Pancreas (tissue), 10 donors: ENCODE measurements at regions not wholly inside any gene's neighbourhood (a gene's known extent, or its start where the extent isn't known, plus 50 kb on each side); places are given as distances from the start of the nearest gene placed in this dataset.

Experiments
- ATAC-seq, 4 donors: fragments of 200-7000 bp; cut with Tn5 transposase; one replicate each; pipeline versions ENCODE4 v1.8.0 to v1.9.1; 2020; ENCODE audit warnings: mild to moderate bottlenecking in 4 of 4, moderate library complexity in 4 of 4
- DNase-seq, 6 donors: peaks; one replicate each; pipeline ENCODE4 v3.0.0-alpha.2; 2020
- FAIRE-seq: peaks from 2 replicates; lab custom pipeline; 2012; peaks lifted over from hg19 to GRCh38; lab: Jason Lieb, UNC
- H3K27ac ChIP-seq, 4 donors: fragments of 200-600 bp; sonication (generic); 1 replicate in 3 of 4; 2 replicates in 1 of 4; pipeline versions ENCODE4 v1.5.0 to v1.8.0; 2020
- H3K27me3 ChIP-seq, 4 donors: fragments of 200-600 bp; one replicate each; pipeline ENCODE4 v1.8.0; 2021
- H3K36me3 ChIP-seq, 3 donors: fragments of 200-600 bp; sonication (generic) in 1 of 3; one replicate each; pipeline versions ENCODE4 v1.5.0 to v1.8.0; 2020 to 2021
- H3K4me1 ChIP-seq, 3 donors: fragments of 200-600 bp; one replicate each; pipeline ENCODE4 v1.8.0; 2021
- H3K4me3 ChIP-seq, 4 donors: fragments of 200-600 bp; sonication (generic) in 2 of 4; one replicate each; pipeline versions ENCODE4 v1.5.0 to v1.8.0; 2020 to 2021
- H3K9me3 ChIP-seq, 4 donors: fragments of 200-600 bp; one replicate each; pipeline ENCODE4 v1.8.0; 2021
- WGBS, 2 donors: extraction: QIAGEN DNeasy Blood & Tissue Kit; methylation state at CpG; one replicate each; pipeline ENCODE4 v1.1.7; 2013; 5-methylcytosine and 5-hydroxymethylcytosine counted together
- intact Hi-C, 3 donors: fragments of 100-400 bp; cut with DNase I; formaldehyde crosslinking; loops; one replicate each; pipeline versions ENCODE4 v1.11.1 to v1.14.2; 2022
- TF ChIP-seq, protein P1 (sequence below), 4 donors: fragments of 200-600 bp; sonication (generic) in 3 of 4; IDR thresholded peaks; one replicate each; pipeline versions ENCODE4 v1.5.0 to v1.8.0; 2021; ENCODE audit warnings: antibody characterized with exemption in 4 of 4
- donor health status: healthy with polysubstance abuse.
- donor health status: DM: no; HTN: no; CAD: no; lungs with moderate emphysema.
- donor health status: DM: no; HTN: no; CAD: no.
- donor health status: control.
- donor health status: control.
- donor health status: Bipolar disorder and iron deficiency.
- donor health status: DM: yes; HTN: yes; CAD: no.
- donor health status: DM: no; HTN: no; CAD: no.
- donor health status: DM: no; HTN: no; CAD: no.
- donor health status: DM: yes; HTN: yes; CAD: no.

DNA sequence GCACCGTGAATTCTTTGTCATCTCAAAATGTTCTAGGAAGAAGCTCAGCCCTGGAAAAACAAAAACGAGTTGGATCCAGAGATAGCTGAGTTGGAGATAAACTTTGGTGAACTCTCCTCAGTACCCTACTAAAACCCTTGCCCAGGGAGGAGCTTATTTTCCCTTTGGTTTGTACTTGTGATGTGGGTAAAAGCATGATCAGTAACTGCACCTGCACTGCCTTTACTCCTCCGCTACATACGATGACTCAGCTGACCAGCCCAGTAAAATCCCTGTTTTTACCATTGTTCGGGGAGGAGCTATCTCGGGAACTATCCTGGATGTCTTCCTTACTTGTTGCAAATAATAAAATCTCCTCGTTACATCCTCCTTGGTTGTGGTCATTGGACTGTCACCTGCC, 359.3 kb downstream of the SH2D4B start:
- Histone ChIP-seq H3K36me3 (no peaks in the 10 kb centered on the region), H3K27me3 (no peaks in the 10 kb centered on the region), H3K4me1 (no peaks in the 10 kb centered on the region), H3K9me3 (no peaks in the 10 kb centered on the region), H3K27ac (no peak overlapping the region), H3K4me3 (no peak overlapping the region)
- TF ChIP-seq, protein P1, sequence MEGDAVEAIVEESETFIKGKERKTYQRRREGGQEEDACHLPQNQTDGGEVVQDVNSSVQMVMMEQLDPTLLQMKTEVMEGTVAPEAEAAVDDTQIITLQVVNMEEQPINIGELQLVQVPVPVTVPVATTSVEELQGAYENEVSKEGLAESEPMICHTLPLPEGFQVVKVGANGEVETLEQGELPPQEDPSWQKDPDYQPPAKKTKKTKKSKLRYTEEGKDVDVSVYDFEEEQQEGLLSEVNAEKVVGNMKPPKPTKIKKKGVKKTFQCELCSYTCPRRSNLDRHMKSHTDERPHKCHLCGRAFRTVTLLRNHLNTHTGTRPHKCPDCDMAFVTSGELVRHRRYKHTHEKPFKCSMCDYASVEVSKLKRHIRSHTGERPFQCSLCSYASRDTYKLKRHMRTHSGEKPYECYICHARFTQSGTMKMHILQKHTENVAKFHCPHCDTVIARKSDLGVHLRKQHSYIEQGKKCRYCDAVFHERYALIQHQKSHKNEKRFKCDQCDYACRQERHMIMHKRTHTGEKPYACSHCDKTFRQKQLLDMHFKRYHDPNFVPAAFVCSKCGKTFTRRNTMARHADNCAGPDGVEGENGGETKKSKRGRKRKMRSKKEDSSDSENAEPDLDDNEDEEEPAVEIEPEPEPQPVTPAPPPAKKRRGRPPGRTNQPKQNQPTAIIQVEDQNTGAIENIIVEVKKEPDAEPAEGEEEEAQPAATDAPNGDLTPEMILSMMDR (IDR thresholded peaks at IDR 0.05): no peak
- WGBS, 2 donors: 65 to 72% methylated on average over 7 of the region's 7 CpGs
- no peak for FAIRE-seq
- no peak for DNase-seq
- ATAC-seq: no peak
- intact Hi-C loops: no loop called here

DNA sequence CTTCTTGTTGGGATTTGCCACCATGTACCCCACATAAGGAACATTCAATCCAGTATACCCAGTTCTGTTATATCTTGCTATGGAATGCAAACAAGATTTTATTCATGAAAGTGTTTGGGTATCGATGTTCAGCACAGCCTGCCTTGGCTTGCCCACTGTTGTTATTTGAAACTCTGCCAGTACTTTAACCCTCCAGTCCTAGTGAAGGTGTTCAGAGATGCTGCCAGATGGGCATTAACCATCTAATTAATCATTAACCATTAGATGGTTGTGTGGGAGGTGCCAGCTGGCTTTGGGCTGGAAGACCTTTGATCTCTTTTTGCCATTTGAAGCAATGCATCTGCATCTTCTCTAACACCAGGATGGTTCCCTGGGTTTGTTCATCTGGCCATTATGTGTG, 363.0 kb downstream of the SH2D4B start:
- H3K27me3 ChIP-seq: no peaks in the 10 kb centered on the region
- H3K4me3 ChIP-seq: no peak overlapping the region
- no peak overlapping the region for H3K27ac ChIP-seq
- WGBS, 2 donors: 40 to 69% methylated on average over 1 of the region's 1 CpG
- DNase-seq (no peak), FAIRE-seq (no peak), ATAC-seq (no peak)
- no peaks in the 10 kb centered on the region for H3K36me3 ChIP-seq
- TF ChIP-seq, protein P1 (IDR thresholded peaks at IDR 0.05): no peak
- intact Hi-C loops: no loop called here
- H3K4me1 ChIP-seq: no peaks in the 10 kb centered on the region
- no peaks in the 10 kb centered on the region for H3K9me3 ChIP-seq

DNA sequence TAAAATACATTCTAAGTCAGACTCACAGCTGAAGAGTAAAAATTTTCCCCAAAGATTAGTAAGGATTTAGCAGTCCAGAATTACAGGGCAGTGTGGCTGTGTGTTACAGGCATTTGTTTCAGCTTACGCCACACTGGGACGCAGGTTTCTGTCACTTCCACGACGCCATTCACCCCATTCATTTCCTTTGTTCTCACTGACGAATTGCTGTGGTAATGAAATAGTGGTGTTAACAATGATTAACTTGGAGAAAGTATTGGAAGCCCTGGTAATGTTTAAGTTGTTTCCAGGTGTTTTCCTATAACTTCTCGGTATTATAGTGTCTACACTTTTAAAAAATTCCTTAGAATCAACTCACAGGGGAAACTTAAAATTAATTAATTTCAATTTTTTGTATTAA, 370.9 kb downstream of the SH2D4B start:
- FAIRE-seq (no peak), DNase-seq (no peak), ATAC-seq (peak in 1 of 4 donors; percentile 51)
- Histone ChIP-seq H3K9me3 (no peaks in the 10 kb centered on the region), H3K4me1 (no peaks in the 10 kb centered on the region), H3K36me3 (no peaks in the 10 kb centered on the region), H3K4me3 (no peak overlapping the region), H3K27me3 (peaks cover 0 to 3% (median 0%) of the 10 kb centered on the region in 4 donors), H3K27ac (no peak overlapping the region)
- intact Hi-C loops: no loop called here
- TF ChIP-seq, protein P1 (IDR thresholded peaks at IDR 0.05): no peak
- WGBS, 2 donors: 12 to 13% methylated on average over 6 of the region's 6 CpGs

DNA sequence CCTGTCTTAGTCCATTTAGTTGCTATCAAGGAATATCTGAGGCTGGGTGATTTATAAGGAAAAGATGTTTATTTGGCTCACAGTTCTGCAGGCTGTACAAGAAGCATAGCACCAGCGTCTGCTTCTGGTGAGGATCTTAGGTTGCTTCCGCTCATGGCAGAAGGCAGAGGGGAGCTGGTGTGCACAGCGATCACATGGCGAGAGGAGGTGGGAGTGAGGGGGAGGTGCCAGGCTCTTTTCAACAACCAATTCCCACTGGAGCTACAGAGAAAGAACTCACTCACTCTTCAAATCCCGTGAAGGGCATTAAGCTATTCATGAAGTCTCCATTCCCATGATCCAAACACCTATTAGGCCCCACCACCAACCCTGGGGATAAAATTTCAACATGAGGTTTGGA, 371.6 kb downstream of the SH2D4B start:
- Histone ChIP-seq H3K4me1 (no peaks in the 10 kb centered on the region), H3K9me3 (no peaks in the 10 kb centered on the region), H3K27me3 (peaks cover 0 to 3% (median 0%) of the 10 kb centered on the region in 4 donors), H3K36me3 (no peaks in the 10 kb centered on the region), H3K4me3 (no peak overlapping the region), H3K27ac (no peak overlapping the region)
- DNase-seq (no peak), FAIRE-seq (no peak), ATAC-seq (no peak)
- intact Hi-C loops: no loop called here
- TF ChIP-seq, protein P1 (IDR thresholded peaks at IDR 0.05): no peak
- 61 to 69% methylated on average over 5 of the region's 5 CpGs for WGBS, 2 donors

DNA sequence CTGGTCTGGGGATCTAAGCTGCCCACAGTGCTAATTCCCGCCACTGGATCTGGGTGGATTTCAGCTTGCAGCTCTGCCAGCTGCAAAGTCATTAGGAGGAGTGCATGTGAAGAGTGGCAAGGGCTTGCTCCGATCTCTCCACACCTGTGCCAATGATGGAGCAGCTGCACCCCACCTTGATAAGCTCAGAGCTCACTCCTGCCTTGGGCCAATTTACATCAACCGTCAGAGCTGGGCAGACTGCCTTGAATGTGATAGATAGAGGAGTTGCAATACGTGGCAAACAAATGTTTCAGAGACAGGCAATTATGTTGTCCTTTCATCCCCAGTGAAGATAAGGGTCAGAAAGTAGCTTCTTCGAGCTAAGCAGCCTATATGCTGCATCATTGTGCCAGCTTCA, 379.9 kb downstream of the SH2D4B start:
- DNase-seq: no peak
- H3K4me3 ChIP-seq: no peak overlapping the region
- ATAC-seq: no peak
- TF ChIP-seq, protein P1 (IDR thresholded peaks at IDR 0.05): no peak
- H3K9me3 ChIP-seq: no peaks in the 10 kb centered on the region
- H3K36me3 ChIP-seq: no peaks in the 10 kb centered on the region
- H3K27me3 ChIP-seq: peaks cover 0 to 6% (median 0%) of the 10 kb centered on the region in 4 donors
- FAIRE-seq: no peak
- intact Hi-C loops: loop anchor here in 1 of 3 donors (10.0 kb wide), 1 partner anchor 243 kb away; no protein-coding TSS in a partner anchor
- 26 to 30% methylated on average over 5 of the region's 5 CpGs for WGBS, 2 donors
- H3K4me1 ChIP-seq: no peaks in the 10 kb centered on the region
- no peak overlapping the region for H3K27ac ChIP-seq
